ENCODE measurements at regions not wholly inside any gene's neighbourhood (a gene's known extent, or its start where the extent isn't known, plus 50 kb on each side); places are given as distances from the start of the nearest gene placed in this dataset.

DNA sequence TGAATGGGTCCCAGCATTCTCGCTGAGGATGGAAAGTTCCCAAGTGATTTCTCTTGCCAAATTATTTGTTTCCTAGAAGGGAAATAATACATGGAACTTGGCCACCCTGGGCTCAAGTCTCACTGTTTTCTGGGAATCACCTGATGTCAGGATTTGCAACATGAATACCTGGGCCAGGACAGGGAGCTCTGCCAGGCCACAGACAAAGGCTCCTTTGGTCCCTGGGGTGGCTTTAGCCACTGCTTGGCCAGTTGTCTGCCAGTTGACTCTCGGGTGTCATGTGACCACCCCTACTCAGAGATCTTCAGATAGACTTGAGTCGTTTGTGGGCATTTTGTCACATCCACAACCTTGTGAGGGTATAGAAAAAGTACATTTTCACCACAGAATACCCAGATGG, 258.0 kb upstream of the HABP2 start (continued):
- TF ChIP-seq ELF1 (IDR thresholded peaks at IDR 0.05), result no peak
- no peak for TF ChIP-seq EP300 (IDR thresholded peaks at IDR 0.05; ENCODE audit: borderline replicate concordance in 1 of 2, low read depth in 1 of 2, low read length in 1 of 2)
- TF ChIP-seq, protein P1, sequence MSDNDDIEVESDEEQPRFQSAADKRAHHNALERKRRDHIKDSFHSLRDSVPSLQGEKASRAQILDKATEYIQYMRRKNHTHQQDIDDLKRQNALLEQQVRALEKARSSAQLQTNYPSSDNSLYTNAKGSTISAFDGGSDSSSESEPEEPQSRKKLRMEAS (IDR thresholded peaks at IDR 0.05; ENCODE audit: low read depth), result no peak

DNA sequence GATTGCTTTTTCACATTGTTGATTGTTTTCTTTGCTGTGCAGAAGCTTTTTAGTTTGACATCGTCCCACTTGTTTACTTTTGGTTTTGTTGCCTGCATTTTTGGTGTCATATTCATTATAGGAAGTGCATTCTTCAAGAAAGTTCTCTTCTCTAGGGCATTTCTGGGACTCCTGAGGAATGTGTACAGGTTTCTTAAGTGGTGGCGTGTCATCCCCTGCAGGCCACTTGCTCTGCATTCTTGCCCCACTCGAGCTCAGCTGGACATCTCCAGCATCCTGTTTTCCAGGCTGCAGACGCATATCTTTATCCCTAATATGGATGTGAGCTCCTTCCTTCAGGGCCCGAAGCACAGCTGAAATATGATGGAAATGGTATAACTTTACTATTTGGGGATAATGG, 255.6 kb upstream of the HABP2 start:
- H2AFZ ChIP-seq (ENCODE audit: low read depth), result no peak overlapping the region
- no peak overlapping the region for H3K27ac ChIP-seq (ENCODE audit: low read depth in 2 of 2, low read length in 1 of 2)
- no peaks in the 10 kb centered on the region for H3K36me3 ChIP-seq (replicated peaks in 1 of 2; ENCODE audit: control insufficient read depth in 1 of 2, insufficient read depth in 2 of 2, low read length in 1 of 2)
- no peaks in the 10 kb centered on the region for H3K27me3 ChIP-seq (ENCODE audit: insufficient read depth)
- H3K4me2 ChIP-seq, result no peak overlapping the region
- H3K9ac ChIP-seq, result no peak overlapping the region
- H3K9me2 ChIP-seq, result no peaks in the 10 kb centered on the region
- no peak overlapping the region for H3K4me3 ChIP-seq (ENCODE audit: low read depth in 2 of 2, low read length in 1 of 2)
- CTCF ChIA-PET, result no interaction called here
- no peaks in the 10 kb centered on the region for H3K79me2 ChIP-seq (ENCODE audit: insufficient read depth)
- no peak for DNase-seq
- no peak for TF ChIP-seq YY1 (IDR thresholded peaks at IDR 0.05; ENCODE audit: low read depth)
- no peak for TF ChIP-seq GATA2 (CRISPR knock-in tag; IDR thresholded peaks at IDR 0.05)
- TF ChIP-seq SIN3A (IDR thresholded peaks at IDR 0.05; ENCODE audit: borderline replicate concordance, low read depth, low read length), result no peak
- TF ChIP-seq, protein P2, sequence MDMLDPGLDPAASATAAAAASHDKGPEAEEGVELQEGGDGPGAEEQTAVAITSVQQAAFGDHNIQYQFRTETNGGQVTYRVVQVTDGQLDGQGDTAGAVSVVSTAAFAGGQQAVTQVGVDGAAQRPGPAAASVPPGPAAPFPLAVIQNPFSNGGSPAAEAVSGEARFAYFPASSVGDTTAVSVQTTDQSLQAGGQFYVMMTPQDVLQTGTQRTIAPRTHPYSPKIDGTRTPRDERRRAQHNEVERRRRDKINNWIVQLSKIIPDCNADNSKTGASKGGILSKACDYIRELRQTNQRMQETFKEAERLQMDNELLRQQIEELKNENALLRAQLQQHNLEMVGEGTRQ (IDR thresholded peaks at IDR 0.05; ENCODE audit: borderline replicate concordance, low read depth, low read length), result no peak
- no peak for TF ChIP-seq EP300 (IDR thresholded peaks at IDR 0.05; ENCODE audit: borderline replicate concordance in 1 of 2, low read depth in 1 of 2, low read length in 1 of 2)
- no peak for TF ChIP-seq EZH2phosphoT487 (IDR thresholded peaks at IDR 0.05; ENCODE audit: borderline replicate concordance, low read depth)
- TF ChIP-seq, protein P3, sequence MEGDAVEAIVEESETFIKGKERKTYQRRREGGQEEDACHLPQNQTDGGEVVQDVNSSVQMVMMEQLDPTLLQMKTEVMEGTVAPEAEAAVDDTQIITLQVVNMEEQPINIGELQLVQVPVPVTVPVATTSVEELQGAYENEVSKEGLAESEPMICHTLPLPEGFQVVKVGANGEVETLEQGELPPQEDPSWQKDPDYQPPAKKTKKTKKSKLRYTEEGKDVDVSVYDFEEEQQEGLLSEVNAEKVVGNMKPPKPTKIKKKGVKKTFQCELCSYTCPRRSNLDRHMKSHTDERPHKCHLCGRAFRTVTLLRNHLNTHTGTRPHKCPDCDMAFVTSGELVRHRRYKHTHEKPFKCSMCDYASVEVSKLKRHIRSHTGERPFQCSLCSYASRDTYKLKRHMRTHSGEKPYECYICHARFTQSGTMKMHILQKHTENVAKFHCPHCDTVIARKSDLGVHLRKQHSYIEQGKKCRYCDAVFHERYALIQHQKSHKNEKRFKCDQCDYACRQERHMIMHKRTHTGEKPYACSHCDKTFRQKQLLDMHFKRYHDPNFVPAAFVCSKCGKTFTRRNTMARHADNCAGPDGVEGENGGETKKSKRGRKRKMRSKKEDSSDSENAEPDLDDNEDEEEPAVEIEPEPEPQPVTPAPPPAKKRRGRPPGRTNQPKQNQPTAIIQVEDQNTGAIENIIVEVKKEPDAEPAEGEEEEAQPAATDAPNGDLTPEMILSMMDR (IDR thresholded peaks at IDR 0.05), result no peak
- no peak for TF ChIP-seq FOSL2 (IDR thresholded peaks at IDR 0.05; ENCODE audit: borderline replicate concordance, low read depth)
- no peak for TF ChIP-seq JUND (IDR thresholded peaks at IDR 0.05)
- no peak for TF ChIP-seq TAF1 (IDR thresholded peaks at IDR 0.05; ENCODE audit: borderline replicate concordance, low read depth, low read length)
- TF ChIP-seq ELF1 (IDR thresholded peaks at IDR 0.05), result no peak
- TF ChIP-seq, protein P4, sequence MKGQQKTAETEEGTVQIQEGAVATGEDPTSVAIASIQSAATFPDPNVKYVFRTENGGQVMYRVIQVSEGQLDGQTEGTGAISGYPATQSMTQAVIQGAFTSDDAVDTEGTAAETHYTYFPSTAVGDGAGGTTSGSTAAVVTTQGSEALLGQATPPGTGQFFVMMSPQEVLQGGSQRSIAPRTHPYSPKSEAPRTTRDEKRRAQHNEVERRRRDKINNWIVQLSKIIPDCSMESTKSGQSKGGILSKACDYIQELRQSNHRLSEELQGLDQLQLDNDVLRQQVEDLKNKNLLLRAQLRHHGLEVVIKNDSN (IDR thresholded peaks at IDR 0.05; ENCODE audit: borderline replicate concordance, low read depth), result no peak
- TF ChIP-seq CHD2 (IDR thresholded peaks at IDR 0.05; ENCODE audit: low read length, partially characterized antibody), result no peak
- no peak for TF ChIP-seq NRF1 (IDR thresholded peaks at IDR 0.05; ENCODE audit: low read depth, low read length)
- TF ChIP-seq SMC3 (IDR thresholded peaks at IDR 0.05; ENCODE audit: low read depth, low read length), result no peak
- TF ChIP-seq MEF2A (IDR thresholded peaks at IDR 0.05; ENCODE audit: borderline replicate concordance, low read depth), result no peak
- TF ChIP-seq RCOR1 (IDR thresholded peaks at IDR 0.05; ENCODE audit: low read length), result no peak
- TF ChIP-seq FOXJ3 (CRISPR knock-in tag; IDR thresholded peaks at IDR 0.05), result no peak
- TF ChIP-seq RAD21 (IDR thresholded peaks at IDR 0.05; ENCODE audit: low read length), result no peak
- TF ChIP-seq, protein P5, sequence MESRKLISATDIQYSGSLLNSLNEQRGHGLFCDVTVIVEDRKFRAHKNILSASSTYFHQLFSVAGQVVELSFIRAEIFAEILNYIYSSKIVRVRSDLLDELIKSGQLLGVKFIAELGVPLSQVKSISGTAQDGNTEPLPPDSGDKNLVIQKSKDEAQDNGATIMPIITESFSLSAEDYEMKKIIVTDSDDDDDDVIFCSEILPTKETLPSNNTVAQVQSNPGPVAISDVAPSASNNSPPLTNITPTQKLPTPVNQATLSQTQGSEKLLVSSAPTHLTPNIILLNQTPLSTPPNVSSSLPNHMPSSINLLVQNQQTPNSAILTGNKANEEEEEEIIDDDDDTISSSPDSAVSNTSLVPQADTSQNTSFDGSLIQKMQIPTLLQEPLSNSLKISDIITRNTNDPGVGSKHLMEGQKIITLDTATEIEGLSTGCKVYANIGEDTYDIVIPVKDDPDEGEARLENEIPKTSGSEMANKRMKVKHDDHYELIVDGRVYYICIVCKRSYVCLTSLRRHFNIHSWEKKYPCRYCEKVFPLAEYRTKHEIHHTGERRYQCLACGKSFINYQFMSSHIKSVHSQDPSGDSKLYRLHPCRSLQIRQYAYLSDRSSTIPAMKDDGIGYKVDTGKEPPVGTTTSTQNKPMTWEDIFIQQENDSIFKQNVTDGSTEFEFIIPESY (IDR thresholded peaks at IDR 0.05; ENCODE audit: borderline replicate concordance, low read depth), result no peak
- POLR2A ChIA-PET, result no interaction called here
- no peaks in the 10 kb centered on the region for H3F3A ChIP-seq (replicated peaks; ENCODE audit: insufficient read depth)
- no peaks in the 10 kb centered on the region for H4K20me1 ChIP-seq (ENCODE audit: insufficient read depth)
- no peaks in the 10 kb centered on the region for H3K4me1 ChIP-seq (ENCODE audit: control insufficient read depth in 1 of 2, insufficient read depth in 2 of 2, low read depth in 1 of 2, low read length in 1 of 2)
- no peaks in the 10 kb centered on the region for H3K9me3 ChIP-seq
- 64% methylated on average over 5 of the region's 5 CpGs for WGBS (ENCODE audit: low lambda C conversion rate)
